ENCODE measurements at regions not wholly inside any gene's neighbourhood (a gene's known extent, or its start where the extent isn't known, plus 50 kb on each side); places are given as distances from the start of the nearest gene placed in this dataset.
"Not testable (repeated sequence)": the region's sequence is repeated elsewhere in the genome, so short reads cannot be mapped to it uniquely, and the experiment has no call there.

DNA sequence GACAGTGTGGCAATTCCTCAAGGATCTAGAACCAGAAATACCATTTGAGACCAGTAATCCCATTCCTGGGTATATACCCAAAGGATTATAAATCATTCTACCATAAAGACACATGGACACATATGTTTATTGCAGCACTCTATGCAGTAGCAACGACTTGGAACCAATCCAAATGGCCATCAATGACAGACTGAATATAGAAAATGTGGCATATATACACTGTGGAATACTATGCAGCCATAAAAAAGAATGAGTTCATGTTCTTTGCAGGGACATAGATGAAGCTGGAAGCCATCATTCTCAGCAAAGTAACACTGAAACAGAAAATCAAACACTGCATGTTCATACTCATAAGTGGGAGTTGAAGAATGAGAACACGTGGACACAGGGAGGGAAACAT lies 91.7 kb downstream of the VPREB1 start:
- TF ChIP-seq, protein P1, sequence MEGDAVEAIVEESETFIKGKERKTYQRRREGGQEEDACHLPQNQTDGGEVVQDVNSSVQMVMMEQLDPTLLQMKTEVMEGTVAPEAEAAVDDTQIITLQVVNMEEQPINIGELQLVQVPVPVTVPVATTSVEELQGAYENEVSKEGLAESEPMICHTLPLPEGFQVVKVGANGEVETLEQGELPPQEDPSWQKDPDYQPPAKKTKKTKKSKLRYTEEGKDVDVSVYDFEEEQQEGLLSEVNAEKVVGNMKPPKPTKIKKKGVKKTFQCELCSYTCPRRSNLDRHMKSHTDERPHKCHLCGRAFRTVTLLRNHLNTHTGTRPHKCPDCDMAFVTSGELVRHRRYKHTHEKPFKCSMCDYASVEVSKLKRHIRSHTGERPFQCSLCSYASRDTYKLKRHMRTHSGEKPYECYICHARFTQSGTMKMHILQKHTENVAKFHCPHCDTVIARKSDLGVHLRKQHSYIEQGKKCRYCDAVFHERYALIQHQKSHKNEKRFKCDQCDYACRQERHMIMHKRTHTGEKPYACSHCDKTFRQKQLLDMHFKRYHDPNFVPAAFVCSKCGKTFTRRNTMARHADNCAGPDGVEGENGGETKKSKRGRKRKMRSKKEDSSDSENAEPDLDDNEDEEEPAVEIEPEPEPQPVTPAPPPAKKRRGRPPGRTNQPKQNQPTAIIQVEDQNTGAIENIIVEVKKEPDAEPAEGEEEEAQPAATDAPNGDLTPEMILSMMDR (IDR thresholded peaks at IDR 0.05): not testable (repeated sequence)
- not testable (repeated sequence) for TF ChIP-seq POLR2A (IDR thresholded peaks at IDR 0.05)

Data from body of pancreas (tissue), 4 donors.